NT2/D1 (cell line): ENCODE measurements at regions not wholly inside any gene's neighbourhood (a gene's known extent, or its start where the extent isn't known, plus 50 kb on each side); places are given as distances from the start of the nearest gene placed in this dataset.

Experiments
- SUZ12 ChIP-seq: IDR thresholded peaks from 2 replicates; pipeline ENCODE4 v1.6.1; 2011; ENCODE audit not compliant: insufficient read length, insufficient read depth; ENCODE audit errors: extremely low read depth
- YY1 ChIP-seq: IDR thresholded peaks from 2 replicates; pipeline ENCODE4 v1.6.1; 2011; ENCODE audit not compliant: insufficient read length, insufficient read depth

GRCh38 chr10:90988802-90989201, 67.9 kb upstream of the ANKRD1 start:
- no peak for TF ChIP-seq YY1
- TF ChIP-seq SUZ12: no peak
